ENCODE measurements at regions not wholly inside any gene's neighbourhood (a gene's known extent, or its start where the extent isn't known, plus 50 kb on each side); places are given as distances from the start of the nearest gene placed in this dataset.

- TF ChIP-seq, protein P1, sequence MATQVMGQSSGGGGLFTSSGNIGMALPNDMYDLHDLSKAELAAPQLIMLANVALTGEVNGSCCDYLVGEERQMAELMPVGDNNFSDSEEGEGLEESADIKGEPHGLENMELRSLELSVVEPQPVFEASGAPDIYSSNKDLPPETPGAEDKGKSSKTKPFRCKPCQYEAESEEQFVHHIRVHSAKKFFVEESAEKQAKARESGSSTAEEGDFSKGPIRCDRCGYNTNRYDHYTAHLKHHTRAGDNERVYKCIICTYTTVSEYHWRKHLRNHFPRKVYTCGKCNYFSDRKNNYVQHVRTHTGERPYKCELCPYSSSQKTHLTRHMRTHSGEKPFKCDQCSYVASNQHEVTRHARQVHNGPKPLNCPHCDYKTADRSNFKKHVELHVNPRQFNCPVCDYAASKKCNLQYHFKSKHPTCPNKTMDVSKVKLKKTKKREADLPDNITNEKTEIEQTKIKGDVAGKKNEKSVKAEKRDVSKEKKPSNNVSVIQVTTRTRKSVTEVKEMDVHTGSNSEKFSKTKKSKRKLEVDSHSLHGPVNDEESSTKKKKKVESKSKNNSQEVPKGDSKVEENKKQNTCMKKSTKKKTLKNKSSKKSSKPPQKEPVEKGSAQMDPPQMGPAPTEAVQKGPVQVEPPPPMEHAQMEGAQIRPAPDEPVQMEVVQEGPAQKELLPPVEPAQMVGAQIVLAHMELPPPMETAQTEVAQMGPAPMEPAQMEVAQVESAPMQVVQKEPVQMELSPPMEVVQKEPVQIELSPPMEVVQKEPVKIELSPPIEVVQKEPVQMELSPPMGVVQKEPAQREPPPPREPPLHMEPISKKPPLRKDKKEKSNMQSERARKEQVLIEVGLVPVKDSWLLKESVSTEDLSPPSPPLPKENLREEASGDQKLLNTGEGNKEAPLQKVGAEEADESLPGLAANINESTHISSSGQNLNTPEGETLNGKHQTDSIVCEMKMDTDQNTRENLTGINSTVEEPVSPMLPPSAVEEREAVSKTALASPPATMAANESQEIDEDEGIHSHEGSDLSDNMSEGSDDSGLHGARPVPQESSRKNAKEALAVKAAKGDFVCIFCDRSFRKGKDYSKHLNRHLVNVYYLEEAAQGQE (IDR thresholded peaks at IDR 0.05; ENCODE audit: borderline replicate concordance), result no peak
- TF ChIP-seq, protein P1 (CRISPR knock-in tag; IDR thresholded peaks at IDR 0.05; ENCODE audit: low read depth), result no peak
- TF ChIP-seq, protein P2, sequence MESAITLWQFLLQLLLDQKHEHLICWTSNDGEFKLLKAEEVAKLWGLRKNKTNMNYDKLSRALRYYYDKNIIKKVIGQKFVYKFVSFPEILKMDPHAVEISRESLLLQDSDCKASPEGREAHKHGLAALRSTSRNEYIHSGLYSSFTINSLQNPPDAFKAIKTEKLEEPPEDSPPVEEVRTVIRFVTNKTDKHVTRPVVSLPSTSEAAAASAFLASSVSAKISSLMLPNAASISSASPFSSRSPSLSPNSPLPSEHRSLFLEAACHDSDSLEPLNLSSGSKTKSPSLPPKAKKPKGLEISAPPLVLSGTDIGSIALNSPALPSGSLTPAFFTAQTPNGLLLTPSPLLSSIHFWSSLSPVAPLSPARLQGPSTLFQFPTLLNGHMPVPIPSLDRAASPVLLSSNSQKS (CRISPR knock-in tag; IDR thresholded peaks at IDR 0.05), result no peak
- TF ChIP-seq TCF7 (IDR thresholded peaks at IDR 0.05; ENCODE audit: borderline replicate concordance) (no peak), TOE1 (IDR thresholded peaks at IDR 0.05; ENCODE audit: borderline replicate concordance) (no peak), TOE1 (CRISPR knock-in tag; IDR thresholded peaks at IDR 0.05; ENCODE audit: borderline replicate concordance, low read depth) (no peak), ZBTB12 (CRISPR knock-in tag; IDR thresholded peaks at IDR 0.05) (no peak), U2AF1 (optimal IDR thresholded peaks at IDR 0.05; ENCODE audit: low read depth, low read length) (no peak)
Measured at GRCh38 chr16:13845232-13845631, 74.7 kb upstream of the ERCC4 start (continued).
